Neural cell (in vitro differentiated cells): ENCODE measurements at regions not wholly inside any gene's neighbourhood (a gene's known extent, or its start where the extent isn't known, plus 50 kb on each side); places are given as distances from the start of the nearest gene placed in this dataset.

ENCODE experiments used
- EP300 ChIP-seq: fragments of 450-650 bp; conservative IDR thresholded peaks from 2 replicates; pipeline ENCODE4 v1.6.1; 2014; ENCODE audit warnings: antibody characterized with exemption, mild to moderate bottlenecking, moderate library complexity; ENCODE audit not compliant: poor library complexity, severe bottlenecking
- EZH2 ChIP-seq: fragments of 200-600, 300-800 bp; shearing (Covaris generic), sonication (generic); IDR thresholded peaks from 2 replicates; pipeline ENCODE4 v1.6.1; 2014; ENCODE audit warnings: antibody characterized with exemption, low read length, borderline replicate concordance, mild to moderate bottlenecking; ENCODE audit not compliant: insufficient read depth, poor library complexity, severe bottlenecking
- MXI1 ChIP-seq: fragments of 450-650 bp; conservative IDR thresholded peaks from 2 replicates; pipeline ENCODE4 v1.6.1; 2014; ENCODE audit warnings: antibody characterized with exemption, mild to moderate bottlenecking; ENCODE audit not compliant: poor library complexity, severe bottlenecking
- POLR2AphosphoS5 ChIP-seq: IDR thresholded peaks from 2 replicates; pipeline ENCODE4 v1.6.1; 2012
- SMC3 ChIP-seq: fragments of 450-650 bp; conservative IDR thresholded peaks from 2 replicates; pipeline ENCODE4 v1.6.1; 2014; ENCODE audit warnings: antibody characterized with exemption, mild to moderate bottlenecking, moderate library complexity; ENCODE audit not compliant: poor library complexity
- TAF1 ChIP-seq: IDR thresholded peaks from 2 replicates; pipeline ENCODE4 v1.6.1; 2012; ENCODE audit warnings: low read depth
- TF ChIP-seq, protein P1 (sequence below): fragments of 450-650 bp; IDR thresholded peaks from 2 replicates; pipeline ENCODE4 v1.5.1; 2014; ENCODE audit warnings: antibody characterized with exemption, mild to moderate bottlenecking, moderate library complexity; ENCODE audit not compliant: poor library complexity, severe bottlenecking
- TF ChIP-seq, protein P2 (sequence below): IDR thresholded peaks from 2 replicates; pipeline ENCODE4 v1.6.1; 2012; ENCODE audit warnings: borderline replicate concordance

- TF ChIP-seq EP300 (peak; percentile 63), SMC3 (no peak), EZH2 (no peak), MXI1 (no peak), POLR2AphosphoS5 (peak; percentile 61), TAF1 (no peak)
- TF ChIP-seq, protein P1, sequence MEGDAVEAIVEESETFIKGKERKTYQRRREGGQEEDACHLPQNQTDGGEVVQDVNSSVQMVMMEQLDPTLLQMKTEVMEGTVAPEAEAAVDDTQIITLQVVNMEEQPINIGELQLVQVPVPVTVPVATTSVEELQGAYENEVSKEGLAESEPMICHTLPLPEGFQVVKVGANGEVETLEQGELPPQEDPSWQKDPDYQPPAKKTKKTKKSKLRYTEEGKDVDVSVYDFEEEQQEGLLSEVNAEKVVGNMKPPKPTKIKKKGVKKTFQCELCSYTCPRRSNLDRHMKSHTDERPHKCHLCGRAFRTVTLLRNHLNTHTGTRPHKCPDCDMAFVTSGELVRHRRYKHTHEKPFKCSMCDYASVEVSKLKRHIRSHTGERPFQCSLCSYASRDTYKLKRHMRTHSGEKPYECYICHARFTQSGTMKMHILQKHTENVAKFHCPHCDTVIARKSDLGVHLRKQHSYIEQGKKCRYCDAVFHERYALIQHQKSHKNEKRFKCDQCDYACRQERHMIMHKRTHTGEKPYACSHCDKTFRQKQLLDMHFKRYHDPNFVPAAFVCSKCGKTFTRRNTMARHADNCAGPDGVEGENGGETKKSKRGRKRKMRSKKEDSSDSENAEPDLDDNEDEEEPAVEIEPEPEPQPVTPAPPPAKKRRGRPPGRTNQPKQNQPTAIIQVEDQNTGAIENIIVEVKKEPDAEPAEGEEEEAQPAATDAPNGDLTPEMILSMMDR = no peak
- TF ChIP-seq, protein P2, sequence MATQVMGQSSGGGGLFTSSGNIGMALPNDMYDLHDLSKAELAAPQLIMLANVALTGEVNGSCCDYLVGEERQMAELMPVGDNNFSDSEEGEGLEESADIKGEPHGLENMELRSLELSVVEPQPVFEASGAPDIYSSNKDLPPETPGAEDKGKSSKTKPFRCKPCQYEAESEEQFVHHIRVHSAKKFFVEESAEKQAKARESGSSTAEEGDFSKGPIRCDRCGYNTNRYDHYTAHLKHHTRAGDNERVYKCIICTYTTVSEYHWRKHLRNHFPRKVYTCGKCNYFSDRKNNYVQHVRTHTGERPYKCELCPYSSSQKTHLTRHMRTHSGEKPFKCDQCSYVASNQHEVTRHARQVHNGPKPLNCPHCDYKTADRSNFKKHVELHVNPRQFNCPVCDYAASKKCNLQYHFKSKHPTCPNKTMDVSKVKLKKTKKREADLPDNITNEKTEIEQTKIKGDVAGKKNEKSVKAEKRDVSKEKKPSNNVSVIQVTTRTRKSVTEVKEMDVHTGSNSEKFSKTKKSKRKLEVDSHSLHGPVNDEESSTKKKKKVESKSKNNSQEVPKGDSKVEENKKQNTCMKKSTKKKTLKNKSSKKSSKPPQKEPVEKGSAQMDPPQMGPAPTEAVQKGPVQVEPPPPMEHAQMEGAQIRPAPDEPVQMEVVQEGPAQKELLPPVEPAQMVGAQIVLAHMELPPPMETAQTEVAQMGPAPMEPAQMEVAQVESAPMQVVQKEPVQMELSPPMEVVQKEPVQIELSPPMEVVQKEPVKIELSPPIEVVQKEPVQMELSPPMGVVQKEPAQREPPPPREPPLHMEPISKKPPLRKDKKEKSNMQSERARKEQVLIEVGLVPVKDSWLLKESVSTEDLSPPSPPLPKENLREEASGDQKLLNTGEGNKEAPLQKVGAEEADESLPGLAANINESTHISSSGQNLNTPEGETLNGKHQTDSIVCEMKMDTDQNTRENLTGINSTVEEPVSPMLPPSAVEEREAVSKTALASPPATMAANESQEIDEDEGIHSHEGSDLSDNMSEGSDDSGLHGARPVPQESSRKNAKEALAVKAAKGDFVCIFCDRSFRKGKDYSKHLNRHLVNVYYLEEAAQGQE = no peak
Measured at GRCh38 chr3:171950373-171950772, 89.0 kb upstream of the FNDC3B start.
